HuH-7.5 (cell line): ENCODE measurements at regions not wholly inside any gene's neighbourhood (a gene's known extent, or its start where the extent isn't known, plus 50 kb on each side); places are given as distances from the start of the nearest gene placed in this dataset.

ENCODE experiments used
- DNase-seq: peaks from one replicate; pipeline ENCODE4 v3.0.0; 2011; ENCODE audit warnings: low spot score

DNA sequence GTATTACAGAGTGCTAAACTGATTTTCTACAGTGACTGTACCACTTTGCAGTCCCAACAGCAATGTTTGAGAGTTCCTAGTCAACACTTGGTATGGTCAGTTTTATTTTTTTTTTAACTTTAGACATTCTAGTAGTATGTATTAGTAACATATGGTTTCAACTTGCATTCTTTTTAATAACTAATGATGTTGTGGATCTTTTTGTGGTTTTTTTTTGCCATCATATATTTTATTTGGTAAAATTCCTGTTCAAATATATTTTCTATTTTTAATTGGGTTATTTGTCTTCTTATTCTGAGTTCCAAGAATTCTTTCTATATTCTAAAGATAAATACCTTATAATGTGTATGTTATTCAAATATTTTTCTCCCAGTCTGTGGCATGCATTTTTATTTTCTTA, 189.4 kb upstream of the ECI2 start:
- no peak for DNase-seq

DNA sequence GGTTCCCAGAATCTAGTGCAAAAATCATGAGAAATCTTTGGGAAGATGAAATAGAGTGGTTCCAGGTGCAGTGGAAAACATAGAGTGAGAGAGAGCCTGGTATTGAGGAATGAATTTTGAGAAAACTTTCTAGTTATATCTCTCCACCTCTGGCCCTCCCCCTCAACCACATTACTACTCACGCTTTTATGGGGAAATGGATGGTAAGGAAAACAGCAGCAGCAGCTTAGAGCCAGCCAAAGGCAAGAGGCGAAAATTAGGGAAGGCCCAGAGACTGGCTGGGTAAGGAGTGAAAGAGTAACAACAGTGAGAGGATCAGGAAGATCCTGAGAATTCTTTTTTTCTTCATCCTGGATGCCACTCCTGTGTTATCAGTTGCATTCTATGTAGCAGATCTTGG, 187.9 kb upstream of the ECI2 start:
- DNase-seq = no peak

DNA sequence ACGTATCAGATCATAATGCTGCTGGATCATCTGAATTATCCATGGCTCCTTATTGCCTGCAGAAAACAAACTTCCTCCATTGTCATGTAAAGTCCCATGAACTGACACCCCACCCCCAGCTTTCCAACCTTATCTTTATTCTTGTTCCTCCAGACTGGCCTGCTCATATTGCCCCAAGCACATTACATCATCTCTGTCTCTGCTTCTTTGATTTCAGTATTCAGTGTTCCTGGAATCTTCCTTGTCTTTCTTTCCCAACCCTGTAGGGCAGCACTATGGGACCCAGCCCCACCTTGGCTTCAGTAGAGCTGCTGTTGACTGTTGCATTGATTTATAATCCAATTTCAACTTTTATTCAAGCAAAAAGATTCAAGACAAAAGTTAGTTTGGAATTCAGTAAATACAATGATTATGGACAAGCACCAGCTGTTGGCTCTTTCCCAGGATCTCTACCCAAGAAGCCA, 187.5 kb upstream of the ECI2 start:
- no peak for DNase-seq

DNA sequence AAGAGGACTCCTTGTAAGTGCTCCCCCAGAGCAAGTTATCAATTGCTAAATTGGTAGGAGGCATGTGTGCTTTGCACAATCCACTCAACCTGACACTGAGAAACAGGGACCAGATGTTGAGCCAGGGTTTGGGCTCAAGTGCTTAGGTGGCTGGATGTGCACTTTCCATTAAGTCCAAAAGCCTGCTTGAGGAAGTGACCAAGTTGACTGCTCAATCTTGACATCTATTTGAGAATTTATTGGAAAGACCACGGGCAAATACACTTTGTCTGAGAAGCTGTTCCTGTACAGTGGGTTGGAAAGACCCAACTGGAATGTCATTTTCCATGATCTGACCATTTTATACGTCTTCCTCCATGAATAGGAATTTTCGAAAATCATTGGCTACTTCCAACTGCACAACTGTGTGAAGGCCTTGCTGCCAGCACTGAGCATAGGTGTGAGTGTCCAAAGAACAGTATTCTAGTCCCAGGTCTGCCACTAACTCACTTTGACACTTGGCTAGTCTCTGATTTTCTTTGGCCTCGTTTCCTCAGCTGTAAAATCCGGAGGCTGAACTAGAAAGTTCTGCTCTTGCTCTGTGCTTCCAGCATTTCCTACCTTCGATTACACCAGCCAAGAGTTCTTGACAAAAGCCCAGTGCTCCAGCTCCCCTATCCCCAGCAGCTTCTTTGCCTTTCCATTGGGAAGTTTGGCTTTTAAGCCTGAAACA, 186.9 kb upstream of the ECI2 start:
- DNase-seq = no peak

DNA sequence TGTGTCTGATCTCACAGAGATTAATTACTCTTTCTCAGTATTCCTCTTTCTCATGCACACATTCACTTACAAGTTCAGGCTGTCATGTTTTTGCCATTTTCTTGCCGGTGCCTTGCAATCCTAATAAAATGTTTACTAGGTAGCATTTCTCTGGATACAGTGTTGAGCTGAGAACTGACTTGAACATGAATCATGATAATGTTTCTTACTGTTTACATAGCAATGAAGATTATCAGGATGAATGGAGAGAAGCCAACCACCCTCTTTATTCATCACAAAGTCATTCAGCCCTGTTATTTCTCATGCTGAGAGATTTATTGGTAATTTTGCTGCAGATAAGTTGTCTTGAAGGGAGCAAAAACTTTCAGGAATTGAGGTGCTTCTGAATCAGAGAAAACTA, 185.5 kb upstream of the ECI2 start:
- no peak for DNase-seq

DNA sequence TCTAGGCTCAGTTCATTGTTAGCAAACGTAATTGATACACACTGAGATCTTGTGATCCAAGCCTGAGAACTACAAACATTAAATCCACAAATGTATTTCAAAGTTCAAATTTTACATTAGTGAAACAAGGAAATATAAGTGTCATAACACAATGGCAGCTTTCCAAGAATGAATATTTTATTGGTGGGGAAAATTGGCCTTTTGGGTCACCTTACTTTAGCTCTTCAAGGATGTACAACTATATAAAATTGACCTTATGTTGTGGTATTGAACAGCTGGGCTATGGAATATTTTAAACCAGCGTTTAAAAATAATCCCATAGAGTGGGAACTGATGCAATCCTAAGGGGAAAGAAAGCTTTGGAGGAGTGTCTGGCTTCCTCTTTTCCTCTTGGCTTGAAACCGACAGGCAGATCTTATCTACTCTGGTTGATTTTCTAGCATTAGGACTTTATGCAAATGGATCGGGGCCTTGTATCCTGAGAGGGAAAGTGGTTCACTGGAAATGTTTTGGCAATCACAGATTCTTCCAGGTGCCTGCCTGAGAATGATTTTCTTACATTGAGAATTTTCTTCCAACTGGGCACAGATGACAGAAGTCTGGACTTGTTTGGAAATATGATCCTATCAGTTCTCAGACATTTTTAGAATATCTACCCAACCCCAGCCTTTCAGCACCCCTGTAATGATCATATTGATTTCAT, 184.8 kb upstream of the ECI2 start:
- DNase-seq = no peak

DNA sequence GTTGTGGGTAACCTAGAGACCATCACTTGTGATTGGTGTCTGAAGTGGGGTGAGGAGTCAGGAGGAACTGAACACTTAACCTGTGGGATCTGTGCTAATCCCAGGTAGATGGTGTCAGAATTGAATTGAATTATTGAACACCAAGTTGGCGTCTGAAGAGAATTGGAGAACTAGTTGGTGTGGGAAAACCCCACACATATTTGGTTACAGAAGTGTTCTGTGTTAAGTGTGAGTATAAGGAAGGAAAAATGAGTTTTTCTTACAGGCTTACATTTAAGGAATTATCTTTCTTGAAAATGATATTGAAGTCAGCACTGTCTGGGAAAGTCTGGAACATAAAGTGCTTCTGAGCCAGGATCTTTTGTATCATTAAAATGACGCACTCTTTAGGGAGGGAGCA, 182.9 kb upstream of the ECI2 start:
- DNase-seq = no peak

DNA sequence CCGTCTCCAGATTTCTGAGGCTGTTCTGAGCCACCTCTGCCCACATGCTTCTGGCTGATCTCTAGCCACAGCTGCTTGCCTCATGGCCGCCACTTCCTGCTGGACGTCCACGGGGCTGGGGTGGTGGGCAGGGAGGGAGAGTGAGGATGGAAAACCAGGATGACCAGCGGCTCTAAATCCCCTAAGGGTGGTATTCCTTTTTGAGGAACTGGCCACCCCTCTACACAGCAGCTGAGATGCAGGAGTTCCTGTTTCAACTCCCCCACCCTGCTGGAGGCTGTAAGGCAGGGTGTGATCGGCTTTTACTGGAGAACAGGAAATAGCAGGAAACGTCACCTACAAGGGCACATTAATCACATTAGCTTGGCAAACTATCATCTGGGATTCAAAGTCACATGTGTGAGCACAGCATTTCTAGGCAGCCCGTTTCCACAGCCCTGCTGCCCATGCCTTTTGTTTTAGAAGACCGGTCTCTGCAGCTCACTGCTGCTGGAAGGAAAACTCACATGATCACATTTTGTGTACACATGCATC, 181.6 kb upstream of the ECI2 start:
- DNase-seq = no peak

DNA sequence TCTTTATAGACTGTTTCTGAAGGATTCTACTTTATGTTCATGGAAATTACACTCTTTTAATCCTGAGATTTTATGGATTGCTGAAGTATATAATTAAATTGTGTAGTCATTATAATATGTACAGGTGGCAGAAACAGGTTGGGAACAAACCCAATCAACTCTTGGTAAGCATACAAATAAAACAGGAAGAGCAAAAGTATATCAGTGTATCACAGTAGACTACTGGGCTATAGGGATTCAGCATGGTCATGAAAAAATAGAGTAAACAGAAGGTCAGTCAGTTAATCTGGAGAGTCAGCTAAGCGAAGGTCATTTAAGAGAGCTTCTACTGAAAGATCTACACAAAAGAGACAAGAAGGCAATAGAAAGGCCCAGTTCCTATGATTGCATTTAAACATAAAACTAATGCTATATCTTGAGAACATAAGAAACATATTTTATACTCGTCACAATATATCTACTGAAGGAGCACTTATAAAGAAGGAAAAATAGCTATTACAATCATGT, 178.9 kb upstream of the ECI2 start:
- no peak for DNase-seq

DNA sequence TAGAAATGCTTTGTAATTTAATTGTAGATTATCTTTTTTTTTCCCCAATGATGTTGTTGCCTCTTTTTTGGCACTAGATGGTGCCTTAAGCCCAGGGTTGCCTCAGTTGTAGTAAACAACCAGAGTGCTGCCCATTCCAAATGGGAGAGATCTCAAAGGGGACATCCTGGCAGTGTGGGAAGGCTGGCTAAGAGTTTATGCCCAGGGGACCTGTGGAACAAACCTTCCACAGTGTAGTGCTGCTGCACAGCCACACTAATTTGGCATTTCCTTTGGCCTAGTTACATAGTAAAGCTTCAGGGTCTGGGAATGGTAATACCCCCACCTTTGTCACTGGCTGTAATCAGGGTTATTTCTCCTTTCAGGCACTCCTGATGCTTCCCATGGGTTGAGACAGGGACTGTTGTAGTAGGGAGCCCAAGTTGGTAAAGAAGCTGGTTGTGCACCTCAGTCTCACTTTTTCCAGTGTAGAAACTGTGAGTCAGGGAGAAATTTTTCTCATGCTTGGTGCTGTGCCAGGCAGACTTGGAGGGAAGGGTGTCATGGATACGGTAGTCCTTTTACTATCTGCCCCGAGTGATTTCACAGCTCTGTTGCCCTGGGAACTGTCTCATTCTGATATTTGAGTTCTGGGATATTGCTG, 177.8 kb upstream of the ECI2 start:
- DNase-seq = no peak

DNA sequence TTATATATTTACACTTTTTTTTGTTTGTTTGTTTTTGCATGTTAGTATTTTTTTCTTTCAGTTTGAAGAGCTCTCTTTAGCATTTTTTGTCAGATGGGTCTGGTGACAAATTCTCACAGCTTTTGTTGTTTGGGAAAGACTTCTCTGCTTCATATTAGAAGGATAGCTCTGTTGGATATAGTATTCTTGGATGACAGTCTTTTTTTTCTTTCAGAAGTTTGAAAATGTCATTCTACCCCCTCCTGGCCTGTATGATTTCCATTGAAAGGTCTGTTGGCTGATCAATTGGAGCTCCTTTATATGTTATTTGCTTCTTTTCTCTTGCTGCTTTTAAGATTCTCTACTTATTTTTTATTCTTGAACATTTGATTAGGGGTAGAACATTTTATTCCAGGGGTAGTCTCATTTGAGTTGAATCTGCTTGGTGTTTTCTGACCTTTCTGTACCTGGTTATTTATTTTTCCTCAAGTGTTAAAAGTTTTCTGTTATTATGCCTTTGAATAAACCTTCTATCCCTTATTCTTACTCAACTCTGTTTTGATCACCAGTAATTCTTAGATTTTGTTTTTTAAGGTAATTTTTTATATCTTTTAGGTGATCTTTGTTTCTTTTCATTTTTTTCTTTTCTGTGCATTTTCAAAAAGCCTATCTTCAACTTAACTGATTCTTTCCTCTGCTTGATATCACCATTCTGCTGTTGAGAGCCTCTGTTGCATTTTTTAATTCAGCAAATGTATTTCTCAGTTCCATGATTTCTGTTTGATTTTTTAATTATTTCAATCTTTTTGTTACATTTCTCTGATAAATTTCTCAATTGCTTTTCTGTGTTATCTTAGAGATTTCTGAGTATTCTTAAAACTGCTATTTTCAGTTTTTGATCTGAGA, 176.8 kb upstream of the ECI2 start:
- DNase-seq = no peak

DNA sequence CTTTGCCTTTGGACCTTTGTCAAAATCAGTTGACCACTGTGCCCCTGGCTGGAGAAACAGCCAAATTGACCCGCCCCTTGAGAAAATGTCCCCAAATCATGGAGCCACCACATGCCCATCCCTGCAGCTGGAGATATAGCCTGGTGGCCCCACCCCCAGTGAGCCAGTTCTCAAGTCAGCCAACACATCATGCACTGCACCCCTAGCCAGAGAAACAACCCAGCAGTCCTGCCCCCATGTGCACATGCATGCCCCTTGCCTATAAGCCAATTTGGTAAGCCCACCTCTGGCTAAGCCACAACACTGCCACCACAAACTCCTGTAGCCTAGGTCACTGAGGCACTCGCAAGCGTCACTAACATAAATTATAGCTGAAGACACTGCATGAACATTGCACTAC, 174.2 kb upstream of the ECI2 start:
- no peak for DNase-seq

DNA sequence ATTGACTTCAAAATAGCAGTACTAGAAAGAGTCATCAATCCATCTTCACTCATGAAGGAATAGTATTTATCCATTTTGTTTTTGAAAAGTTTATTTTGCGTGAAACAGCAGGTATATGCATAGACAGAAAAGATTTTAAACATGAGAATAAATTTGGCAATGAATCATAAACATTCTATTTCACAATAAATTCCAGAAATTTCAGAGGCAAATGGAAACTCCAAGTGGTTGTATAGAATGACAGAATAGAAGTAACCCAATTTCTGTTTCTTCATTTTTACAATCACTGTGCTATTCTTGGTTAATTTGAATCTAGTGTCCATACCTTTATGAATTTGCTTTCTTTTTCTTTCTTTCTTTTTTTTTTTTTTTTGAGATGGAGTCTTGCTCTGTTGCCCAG, 173.0 kb upstream of the ECI2 start:
- no peak for DNase-seq

DNA sequence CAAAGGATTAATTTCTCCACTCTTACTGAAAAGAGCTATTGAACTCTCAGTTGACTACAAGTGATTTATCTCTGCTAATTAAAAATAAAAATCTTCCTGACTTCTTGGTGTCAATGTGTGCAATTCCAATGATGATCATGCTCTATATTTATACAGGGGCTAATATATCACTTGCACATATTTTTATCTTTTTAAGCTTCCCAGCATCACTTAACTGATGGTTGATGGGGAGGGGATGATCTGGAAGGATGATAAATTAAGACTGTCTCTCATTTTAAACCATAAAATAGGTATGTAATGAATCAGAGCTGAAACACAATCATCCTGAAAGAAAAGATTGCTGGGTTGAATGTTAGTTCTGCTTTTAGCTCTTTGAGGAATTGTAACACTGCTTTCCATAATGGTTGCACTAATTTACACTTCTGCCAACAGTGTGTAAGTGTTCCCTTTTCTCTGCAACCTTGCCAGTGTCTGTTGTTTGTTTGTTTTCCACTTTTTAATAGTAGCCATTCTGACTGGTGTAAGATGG, 169.6 kb upstream of the ECI2 start:
- no peak for DNase-seq

DNA sequence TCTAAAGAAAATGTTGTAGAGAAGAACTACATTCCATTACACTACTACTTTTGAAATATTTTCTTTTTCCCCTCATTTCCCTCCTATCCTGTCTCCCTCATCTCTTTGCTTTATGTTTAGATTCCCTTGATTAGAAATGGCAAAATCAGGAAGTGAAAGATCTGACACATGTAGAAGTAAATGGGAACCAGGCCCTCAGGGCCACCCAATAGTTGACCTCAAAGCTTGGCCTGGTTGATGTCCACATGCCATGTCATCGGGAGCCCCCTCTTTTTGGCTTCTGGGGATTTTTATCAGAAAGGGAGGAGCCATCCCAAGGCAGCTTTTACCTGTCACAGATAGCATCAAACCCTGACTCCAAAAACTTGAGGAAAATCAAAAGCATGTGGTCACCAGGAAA, 168.3 kb upstream of the ECI2 start:
- DNase-seq = no peak

DNA sequence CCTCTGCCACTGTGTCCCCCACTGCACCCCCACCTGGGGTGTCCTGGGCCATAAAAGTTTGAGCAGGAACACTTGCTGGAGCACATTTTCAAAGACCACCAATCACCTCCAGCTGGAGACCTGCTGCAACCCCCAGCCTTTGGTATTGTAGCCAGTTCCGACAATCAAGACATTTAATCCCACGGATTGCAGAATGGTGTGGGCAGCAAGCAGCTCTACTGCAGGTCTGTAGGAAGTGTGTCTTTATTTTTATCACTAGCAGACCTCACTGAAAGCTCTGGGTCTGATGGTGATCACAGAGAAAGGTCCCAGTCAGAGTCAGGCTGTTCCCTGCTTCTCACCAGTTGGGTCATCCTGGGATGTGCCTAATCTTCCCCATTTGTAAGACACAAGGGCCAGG, 167.1 kb upstream of the ECI2 start:
- no peak for DNase-seq

DNA sequence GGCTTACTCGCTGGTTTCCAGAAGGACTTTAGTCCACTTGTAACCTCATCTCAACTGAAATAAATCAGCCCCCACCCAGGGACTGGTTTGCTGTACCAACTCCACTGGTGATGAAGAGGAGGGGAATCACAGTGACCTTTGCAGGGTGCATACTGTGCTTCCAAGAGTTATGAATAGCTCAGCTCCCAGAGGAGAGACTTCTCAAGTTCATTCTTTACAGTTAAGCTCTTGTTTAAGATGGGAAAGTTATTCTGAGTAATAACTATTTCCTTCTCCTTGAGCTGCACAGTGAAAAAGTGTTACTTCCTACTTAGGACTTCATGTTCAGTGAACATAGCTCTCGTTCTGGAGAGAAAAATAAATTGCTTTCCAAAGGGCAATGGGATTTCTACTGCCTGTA, 166.5 kb upstream of the ECI2 start:
- DNase-seq = no peak

DNA sequence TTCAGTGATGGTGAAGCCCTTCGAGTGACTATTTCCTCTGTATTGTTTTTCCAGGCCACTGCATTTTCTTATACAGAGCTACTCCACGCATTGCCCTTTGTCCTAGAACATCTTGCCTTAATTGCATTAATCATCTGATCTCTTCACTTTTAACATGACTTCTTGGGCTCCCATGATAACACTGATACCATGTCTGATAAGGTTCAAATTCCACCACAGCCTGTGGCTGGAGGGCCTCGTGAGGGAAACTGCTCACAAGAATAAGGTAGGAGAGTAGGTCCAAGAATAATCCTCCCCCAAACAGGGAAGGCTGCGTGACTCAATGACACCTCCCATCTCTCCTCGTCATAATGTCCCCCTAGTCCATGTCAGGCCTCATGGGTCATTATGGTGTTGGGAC, 165.5 kb upstream of the ECI2 start:
- DNase-seq = no peak

DNA sequence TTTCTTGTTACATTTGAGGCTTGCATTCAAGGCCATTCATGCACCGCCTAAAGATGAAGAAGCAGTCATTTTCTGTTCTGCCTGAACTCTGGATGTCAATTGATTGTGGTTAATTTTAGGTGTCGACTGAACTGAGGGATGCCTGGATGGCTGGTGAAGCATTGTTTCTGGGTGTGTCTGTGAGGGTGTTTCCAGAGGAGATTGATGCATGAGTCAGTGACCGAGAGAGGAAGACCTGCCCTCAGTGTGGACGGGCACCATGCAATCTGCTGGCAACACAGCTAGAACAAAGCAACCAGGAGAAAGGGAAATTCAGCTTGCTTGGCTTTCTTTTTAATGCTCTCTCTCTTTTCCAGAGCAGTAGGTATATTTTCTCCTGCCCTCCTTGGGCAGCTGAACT, 164.1 kb upstream of the ECI2 start:
- no peak for DNase-seq

DNA sequence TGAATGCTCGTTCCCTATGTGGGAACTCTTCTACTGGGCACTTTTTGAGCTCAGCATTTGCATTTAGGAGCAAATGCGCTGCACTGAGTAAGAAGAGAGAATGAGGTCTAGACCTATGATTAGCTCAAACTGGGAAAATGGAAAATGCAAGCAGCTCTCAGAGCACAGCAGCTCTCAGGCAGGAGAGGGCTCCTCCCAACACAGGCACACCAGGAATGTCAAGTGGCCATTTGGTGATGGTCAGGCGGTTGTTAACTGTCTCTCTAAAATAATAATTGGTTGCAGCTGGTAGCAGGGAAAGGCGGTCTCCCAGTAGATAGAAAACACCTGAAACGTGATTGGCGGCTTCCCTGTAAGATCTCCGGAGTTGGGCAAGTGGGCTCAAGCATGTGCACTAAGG, 162.0 kb upstream of the ECI2 start:
- DNase-seq = no peak

DNA sequence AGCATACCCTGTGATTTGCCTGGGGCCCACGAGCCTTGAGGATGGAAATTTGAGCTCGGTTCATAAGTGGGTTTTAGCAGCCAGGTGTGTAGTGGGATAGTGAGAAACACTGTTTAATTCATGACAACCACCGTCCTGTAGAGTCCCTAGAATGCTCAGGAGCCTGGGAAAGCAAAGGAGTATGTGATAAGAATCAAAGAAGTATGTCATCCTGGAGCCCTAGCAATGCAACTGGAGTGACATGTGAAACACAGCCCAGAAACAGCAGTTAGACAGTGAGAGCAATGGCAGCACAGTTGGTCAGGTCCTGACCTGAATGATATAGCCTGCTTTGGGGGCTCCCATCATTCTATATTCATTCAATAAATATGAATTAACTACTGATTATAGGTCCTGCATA, 161.2 kb upstream of the ECI2 start:
- no peak for DNase-seq

DNA sequence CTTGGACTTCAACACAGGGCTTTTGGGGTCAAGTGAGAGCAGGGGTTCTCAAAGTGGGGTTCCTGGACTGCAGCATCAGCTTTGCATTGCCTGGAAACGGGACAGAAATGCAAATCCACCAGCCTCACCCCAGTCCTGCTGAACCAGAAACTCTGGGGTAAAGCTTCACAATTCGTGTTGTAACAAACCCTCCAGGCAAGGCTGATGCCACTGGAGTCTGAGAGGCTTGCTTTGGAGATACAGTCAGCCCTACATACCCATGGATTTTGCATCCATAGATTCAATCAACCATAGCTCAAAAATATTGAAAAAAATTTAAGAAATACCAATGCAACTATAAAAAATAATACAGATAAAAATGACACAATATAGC, 160.4 kb upstream of the ECI2 start:
- DNase-seq = no peak
